ENCODE measurements at regions not wholly inside any gene's neighbourhood (a gene's known extent, or its start where the extent isn't known, plus 50 kb on each side); places are given as distances from the start of the nearest gene placed in this dataset.
"Not testable (repeated sequence)": the region's sequence is repeated elsewhere in the genome, so short reads cannot be mapped to it uniquely, and the experiment has no call there.

GRCh38 chr13:90348477-90349136 lies 998.9 kb upstream of the MIR17HG start:
- TF ChIP-seq, protein P1, sequence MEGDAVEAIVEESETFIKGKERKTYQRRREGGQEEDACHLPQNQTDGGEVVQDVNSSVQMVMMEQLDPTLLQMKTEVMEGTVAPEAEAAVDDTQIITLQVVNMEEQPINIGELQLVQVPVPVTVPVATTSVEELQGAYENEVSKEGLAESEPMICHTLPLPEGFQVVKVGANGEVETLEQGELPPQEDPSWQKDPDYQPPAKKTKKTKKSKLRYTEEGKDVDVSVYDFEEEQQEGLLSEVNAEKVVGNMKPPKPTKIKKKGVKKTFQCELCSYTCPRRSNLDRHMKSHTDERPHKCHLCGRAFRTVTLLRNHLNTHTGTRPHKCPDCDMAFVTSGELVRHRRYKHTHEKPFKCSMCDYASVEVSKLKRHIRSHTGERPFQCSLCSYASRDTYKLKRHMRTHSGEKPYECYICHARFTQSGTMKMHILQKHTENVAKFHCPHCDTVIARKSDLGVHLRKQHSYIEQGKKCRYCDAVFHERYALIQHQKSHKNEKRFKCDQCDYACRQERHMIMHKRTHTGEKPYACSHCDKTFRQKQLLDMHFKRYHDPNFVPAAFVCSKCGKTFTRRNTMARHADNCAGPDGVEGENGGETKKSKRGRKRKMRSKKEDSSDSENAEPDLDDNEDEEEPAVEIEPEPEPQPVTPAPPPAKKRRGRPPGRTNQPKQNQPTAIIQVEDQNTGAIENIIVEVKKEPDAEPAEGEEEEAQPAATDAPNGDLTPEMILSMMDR (IDR thresholded peaks at IDR 0.05), result not testable (repeated sequence)
- TF ChIP-seq POLR2A, EP300, POLR2AphosphoS5 (IDR thresholded peaks at IDR 0.05): not testable (repeated sequence)

All from sigmoid colon (tissue), 4 donors.